IPS-NIHi7 (cell line): ENCODE measurements at regions not wholly inside any gene's neighbourhood (a gene's known extent, or its start where the extent isn't known, plus 50 kb on each side); places are given as distances from the start of the nearest gene placed in this dataset.
A peak's percentile ranks its signal among the peaks of the same experiment; 100 is the strongest.
"Not testable (repeated sequence)": the region's sequence is repeated elsewhere in the genome, so short reads cannot be mapped to it uniquely, and the experiment has no call there.

Experiments used
- DNase-seq: peaks from one replicate; pipeline ENCODE4 v3.0.0; 2012; ENCODE audit warnings: mixed read lengths; ENCODE audit errors: extremely low spot score

DNA sequence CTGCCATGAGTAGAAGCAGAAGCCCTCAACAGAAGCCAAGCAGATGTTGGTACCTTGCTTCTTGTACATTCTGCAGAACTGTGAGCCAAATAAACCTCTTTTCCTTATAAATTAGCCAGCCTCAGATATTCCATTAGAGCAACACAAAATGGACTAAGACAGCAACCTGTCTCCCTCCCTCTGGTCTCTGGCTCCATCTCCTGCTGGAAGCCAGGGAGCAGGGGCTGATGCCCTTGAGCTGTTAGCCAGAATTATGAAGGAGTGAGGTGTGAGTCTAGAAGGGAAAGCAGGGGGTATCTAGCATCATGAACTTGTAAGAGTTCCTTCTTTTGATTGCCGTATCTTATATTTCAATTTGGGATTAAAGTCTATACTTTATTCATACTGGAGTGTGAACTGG, 358.7 kb upstream of the FZD8 start:
- DNase-seq = not testable (repeated sequence)

DNA sequence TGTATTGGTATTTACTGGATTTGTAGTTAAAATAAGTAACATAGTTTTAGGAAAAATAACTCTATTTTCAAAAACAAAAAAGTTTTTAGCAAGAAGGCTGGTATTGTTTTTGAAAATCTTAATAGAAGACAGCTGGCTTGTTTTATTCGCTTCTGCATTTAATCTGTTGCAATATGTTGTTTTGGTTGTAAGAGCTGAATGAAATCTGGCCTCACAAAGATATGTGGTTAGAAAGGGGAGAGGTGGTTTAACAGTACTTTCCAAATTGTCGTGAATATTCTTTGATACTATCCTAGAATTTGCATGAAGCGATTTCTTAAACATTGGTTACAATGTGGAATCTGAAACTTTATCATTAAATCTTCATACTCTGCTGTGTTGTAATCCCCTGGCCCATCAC, 355.9 kb upstream of the FZD8 start:
- no peak for DNase-seq

DNA sequence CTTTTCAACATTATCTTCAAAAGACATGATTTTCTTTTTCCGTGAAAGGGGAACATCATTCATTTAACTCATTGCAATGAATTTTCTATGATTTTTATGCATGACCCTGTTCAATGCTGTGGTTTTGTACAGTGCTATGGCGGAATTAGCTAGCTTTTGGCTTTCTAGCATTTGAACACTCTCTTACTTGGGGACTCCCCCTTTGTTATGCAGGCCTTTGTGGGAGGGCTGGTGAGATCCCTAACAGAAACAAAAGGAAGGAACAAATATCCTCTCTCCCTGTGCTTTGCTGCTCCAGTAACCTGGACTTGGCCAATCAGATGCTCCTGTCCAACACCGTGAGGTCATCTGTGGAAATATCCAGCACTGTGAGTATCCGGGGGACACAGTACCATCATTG, 353.4 kb upstream of the FZD8 start:
- no peak for DNase-seq

DNA sequence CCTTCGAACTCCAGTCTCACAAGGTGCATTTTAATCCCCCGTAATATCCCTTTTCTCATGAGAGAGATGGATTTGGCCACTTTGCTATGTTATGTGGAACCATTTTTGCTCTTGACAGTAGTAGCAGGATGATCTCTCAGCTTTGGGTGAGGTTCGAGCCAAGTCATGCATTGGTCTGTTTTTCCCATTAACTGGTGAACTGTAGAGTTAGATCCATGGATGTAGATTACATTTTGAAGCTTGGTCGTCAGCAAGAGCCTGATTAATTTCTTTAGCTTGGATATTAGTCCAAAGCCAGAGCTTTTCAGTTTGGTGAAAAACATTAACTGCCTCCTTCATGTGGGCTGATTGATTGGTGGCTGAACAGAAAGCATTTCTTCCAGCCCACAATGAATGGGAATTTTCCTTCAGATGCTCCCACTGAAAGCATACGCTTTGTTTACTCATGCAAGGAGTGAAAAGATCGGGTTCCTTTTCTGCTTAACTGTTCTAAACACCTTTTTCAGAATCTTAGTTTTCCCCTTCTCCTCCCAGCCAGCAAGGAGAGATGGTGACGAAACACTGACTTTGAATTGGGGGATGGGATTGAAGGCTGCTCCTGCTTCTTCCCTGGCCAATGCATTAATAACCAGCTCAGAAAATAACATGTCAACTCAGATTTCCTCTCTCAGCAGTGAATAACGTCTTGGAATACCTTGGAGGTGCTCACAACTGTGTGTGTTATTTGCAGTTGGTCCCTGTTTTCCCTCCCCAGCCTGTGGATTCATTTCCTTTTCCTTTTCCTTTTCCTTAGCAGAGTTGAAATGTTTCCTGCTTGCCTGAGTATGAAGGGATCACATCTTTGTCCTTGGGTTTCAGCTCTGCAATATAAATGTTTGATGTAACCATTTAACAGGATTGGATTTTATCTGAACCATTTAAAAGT, 351.8 kb upstream of the FZD8 start:
- no peak for DNase-seq

DNA sequence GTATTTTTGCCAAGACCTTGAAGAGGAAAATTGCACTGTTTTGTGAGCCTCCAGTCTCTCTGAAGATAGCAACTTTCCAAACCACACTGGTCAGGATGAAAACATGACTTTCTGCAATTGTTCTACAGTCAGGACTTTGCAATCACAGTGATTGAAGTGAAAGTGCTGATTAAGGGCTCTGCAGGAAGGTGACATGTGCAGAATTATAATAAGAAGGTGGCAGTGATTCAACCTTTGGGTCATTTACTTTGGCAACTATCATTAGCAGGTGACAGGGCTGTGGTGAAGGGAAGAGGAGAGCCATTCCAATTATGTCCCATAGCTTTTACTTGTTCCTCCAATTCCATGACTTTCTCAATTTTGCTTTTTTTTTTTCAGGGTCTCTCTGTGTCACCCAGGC, 350.0 kb upstream of the FZD8 start:
- DNase-seq = no peak

DNA sequence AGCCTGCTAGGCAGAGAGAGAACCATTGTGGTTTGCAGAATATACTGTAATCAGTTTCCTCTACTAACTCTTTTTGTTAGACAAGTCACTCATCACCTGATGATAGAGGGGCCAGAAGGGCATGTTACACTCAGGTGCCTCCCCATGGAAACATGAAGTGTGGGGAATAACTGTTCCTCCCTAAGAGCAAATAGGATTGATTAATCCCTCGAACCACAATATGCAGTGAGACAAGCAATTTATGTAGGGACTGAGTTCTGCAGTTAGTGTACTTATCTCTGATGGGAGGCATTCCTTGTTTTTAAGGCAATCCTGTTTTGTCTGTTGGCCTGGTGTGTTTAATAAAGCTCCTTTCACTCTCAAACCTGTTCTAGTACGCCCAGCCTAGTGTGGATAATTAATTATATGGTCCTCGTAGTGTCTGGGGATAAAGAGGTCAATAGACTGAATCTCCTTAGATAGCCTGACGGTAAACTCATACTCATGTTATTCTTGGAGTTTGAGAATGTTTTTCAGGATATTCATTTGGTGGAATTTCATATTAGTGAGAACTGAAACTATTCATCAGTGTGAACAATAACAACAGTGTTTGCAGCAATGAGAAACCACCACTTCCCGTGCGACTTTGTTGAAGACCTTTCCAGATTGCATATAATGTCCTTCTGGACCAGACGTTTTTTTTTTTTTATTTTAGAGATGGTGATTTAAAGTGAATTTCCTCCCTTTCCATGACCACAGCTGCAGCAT, 344.8 kb upstream of the FZD8 start:
- no peak for DNase-seq

DNA sequence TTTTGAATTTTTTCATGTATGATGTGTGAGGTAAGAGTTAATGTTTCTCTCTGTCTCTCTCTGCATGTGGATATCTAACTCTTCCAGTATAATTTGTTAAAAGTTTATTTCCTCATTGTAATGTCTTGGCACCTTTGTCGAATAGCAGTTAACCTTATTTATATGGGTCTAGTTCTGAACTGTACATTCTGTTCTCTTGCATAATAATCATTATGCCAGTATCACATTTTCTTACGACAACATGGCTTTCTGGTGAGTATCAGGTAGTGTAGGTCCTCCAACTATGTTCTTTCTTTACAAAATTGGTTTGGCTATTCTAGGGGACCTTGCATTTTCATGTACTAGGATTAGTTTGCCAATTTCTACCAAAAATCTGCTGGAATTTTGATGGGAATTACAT, 337.0 kb upstream of the FZD8 start:
- no peak for DNase-seq

DNA sequence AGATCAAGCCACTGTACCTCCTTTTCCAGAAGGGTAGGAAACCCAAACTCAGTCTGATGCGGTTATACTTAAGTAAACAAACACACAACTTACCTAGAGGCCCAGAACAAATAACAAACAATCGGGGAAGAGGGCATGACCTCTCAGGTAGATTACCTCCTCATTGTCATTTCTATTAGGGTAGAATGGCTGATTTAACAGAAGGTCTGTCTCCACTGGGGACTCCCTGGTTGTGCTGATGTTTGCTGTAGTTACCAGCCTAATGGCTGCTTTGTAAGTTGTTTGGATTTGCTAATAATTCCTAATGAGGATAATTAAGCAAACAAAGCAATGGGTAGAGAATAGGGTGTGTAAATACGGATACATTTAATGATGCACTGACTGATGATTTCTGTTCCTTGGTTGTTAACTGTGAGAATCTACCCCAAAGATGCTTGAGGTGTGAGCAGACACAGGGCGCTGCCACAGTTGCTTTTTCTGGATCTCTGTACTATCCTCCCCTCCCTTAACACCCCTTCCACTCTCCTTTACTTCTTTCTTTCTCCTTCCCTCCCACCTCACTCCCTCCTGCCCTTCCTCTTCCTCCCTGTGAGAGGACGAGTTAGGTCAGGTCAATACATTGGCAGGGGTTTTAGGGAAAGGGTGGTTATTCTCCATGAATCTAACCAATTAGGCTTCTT, 332.0 kb upstream of the FZD8 start:
- DNase-seq = not testable (repeated sequence)

DNA sequence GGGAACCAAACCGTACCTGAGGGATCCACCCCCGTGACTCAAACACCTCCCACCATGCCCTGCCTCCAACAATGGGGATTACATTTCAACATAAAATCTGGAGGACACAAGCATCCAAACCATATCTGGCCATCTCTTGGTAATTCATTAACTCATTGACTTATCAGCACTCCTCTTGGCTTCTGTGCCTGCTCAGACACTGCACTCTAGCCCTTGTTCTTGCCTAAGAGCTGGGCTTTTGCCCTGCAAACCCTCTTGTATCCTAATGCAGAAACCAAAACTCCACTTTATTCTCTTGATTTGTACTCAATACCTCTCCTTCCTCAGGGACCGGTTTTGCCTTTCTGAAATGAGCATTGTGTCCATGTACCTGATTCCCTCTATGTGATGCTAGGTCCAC, 330.2 kb upstream of the FZD8 start:
- no peak for DNase-seq

DNA sequence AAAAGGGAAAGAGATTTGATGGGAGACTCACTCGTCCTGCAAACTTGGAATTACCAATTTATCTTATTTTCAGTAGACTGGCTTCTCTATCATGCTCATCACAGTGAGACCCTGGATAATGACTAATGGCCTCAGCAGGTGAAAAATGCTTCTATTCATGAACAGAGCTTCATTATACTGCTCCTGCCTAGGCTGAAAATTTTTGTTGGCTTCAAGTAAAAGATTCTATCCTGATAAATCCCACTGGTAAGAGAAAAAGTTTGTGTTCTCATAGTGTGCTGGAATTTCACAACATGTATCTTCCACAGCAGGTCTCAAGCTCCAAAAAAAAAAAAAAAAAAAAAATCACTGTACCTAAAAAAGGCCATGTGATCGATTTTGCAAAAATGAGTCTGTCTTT, 329.3 kb upstream of the FZD8 start:
- no peak for DNase-seq

DNA sequence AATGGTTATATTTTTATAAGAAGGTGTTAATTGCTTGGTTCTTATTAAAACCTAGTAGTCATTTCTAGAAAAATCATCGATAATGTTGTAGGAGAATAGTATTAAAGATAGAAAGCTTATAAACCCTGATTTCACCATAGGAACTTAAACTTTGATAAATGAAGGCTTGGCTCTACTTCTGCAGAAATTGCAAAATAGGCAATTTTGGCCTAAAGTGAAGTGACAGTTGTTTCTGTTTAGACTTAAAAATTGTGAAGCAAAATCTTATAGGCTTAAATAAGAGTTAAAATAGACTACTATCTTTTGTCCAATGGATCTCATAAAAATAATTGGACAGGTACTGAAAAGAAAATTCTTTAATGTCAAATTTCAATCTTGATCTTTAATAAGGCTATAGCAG, 321.6 kb upstream of the FZD8 start:
- no peak for DNase-seq

DNA sequence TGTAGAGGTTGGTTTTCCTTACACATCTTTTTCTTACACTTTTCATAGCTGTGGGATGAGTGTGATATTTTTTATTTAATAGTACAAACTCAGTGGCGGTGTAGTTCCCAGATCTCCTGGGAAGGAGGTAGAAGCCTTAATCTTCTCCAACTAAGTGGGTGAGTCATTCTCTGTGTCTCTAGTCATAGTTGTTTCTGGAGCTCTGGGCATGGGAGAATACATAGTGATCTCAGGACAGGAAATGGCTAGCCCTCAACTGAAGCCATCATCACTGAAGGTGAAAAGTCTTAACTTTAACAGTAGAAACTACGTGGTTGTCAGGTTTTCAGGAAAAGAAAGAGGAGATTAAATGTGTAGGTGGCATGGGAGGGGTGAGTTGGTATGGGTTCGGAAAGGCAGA, 319.4 kb upstream of the FZD8 start:
- DNase-seq = no peak

DNA sequence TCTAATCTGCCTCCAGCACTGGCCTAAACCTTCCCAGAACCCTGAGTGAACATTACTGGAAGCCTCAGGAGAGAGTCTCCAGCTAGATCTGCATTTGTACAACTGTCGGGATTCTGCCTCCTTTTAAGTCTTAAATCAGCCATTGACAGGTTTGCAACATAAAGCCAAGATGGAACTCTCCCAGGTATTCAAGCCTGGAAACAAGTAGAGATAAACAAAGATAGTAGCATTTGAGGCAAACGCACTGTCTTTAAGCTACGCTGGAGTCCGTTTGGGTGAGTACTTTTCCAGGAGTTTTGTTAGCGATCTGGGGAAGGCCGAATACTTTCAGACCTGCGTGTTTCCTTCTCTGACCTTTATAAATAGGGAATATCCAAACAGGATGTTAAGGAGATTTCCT, 317.2 kb upstream of the FZD8 start:
- no peak for DNase-seq

DNA sequence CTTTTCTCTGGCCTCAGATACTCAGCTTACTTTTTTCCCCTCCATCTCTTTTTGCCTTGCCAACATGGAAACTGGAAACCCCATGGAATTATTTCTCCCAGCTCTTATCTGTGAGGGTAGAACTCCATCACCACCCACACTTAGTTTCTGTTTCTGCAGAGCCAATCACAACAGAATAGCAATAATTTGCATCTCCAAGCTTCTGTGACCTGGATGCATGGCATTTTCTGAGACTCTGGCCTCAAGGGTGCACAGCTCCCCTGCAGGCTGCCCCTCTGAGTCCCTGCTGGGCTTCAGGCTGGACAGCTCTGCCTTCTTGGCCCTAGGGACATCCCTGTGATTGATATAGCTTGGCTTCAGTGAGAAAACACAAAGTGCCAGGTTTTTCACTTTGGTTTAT, 316.5 kb upstream of the FZD8 start:
- DNase-seq = not testable (repeated sequence)

DNA sequence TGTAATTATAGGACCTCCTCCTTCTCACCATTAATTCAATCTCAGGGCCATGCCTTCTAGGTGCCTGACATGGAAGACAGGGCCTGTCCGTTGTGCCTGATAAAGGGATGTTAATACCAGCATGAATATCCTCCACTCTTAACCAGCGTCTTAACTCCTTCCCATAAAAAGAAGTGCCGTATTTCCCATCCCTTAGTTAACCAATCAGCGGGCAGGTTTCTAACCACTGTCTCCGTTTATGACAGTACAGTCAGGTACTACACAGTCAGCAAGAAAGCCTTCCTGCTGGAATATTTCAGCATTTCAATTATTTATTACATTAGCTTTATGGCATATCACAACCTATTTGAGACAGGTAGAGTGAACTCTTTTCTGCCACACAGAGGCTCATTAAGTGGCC, 308.6 kb upstream of the FZD8 start:
- no peak for DNase-seq

DNA sequence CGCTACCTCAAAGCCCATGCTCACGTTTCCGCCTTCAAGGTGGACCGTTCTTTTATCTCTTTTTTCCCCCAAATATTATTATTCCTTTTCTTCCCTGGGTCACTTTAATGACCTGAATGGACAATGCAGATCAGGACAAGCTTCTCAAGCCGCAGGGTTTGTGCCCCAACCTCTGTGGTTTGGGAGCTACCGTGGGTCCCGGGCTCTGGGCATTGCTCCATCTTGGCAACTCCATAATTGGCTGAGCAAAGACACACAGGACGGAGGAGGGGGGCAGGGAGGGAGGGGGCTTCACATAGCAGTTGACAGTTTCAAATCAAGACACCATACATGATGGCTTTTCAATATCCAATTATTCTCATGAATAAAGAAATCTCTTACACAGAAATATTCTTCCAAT, 308.1 kb upstream of the FZD8 start:
- no peak for DNase-seq

DNA sequence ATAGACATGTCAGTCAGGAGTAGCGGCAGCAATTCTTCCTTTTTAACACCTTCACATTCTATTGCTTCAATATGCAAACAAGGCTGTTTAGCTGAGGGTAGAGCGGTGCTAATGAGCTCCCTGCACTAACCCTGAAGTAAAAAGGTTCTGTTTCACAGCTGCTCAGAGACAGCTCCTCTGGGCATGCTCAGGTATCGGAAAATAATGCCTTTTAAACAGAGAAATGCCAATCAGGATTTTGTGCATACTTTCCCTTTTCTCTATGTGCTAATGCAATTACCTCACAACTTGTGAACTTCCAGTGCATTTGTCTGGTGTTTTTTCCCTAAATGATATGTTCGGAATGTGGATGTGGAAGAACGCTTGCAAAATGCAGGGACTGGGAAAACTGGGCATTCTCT, 307.7 kb upstream of the FZD8 start:
- peak; percentile 42 for DNase-seq

DNA sequence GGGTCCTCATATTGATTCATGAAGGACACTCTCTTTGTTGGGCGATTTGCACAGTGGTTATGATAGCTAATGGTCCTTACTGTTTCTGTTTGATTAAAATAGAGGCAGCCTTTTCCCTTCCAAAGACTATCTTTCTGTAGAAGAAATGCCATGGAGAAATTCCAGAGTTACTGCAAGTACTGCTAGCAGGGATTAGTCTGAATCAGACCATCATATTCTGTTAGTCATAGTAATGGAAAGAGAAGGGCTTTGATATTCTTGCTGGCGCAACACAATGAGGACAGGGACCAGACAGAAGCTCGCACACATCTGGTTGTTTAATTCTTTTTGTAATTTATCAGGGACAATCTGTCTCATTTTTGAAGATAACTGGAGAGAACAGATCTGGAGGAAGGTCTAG, 304.5 kb upstream of the FZD8 start:
- DNase-seq = no peak

DNA sequence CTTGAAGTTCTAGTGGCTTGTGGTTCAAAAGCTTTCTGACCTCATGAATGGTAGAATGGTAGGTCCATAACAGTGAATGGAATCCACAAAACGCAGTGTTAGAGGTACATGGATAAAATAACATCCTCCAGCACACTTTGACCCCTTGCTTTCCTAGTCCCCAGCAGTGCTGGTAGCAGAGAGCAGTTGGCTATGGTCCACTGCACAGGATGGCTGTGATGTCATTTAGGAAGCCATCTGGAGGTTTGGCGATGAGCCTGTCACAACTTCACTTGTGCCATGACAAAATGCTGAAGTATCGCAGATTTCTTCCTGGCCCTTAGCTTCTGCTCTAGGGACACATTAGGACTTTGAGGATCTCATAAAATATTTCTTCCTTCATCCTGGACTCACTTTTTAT, 300.0 kb upstream of the FZD8 start:
- no peak for DNase-seq

DNA sequence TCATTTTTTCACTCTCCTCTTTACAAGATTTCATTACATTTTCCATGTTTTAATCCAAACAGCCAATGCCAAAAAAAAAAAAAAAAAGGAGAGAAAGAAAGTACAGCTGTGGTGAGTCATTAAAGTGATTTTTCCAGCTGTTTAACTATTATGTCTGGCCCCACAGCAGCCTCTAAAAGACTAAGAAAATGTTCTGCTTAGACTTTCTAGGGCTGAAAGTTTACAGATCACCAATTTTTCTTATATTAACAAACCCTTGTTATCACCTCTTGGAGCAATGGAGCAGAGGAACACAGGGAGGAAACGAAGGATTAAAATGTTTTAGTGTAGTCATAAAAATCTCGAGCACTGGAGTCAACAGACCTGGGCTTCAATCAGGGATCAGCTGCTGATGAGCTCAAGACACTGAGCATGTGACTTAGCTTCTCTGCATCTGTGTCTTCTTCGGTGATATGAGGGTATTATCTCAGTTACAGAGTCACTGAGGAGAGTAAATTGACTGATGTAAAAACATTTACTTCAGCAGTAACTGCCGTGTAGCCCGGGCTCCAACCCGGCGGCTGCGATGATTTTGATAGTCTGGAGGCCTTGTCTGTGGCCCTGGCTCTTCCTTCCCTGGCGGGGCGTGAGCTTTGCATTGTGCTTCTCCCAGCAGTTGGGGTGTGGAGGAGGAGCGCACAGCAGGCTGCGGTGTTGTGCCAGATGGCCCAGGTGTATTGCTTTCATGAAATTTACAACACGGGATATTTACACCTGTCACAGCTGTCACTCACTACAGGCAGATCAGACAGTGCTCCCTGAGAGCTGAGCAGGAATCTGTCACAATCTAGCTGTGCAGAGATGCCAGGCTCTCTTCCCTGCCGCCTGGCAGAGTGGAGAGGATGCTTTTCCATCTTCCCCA, 298.3 kb upstream of the FZD8 start:
- DNase-seq = peak; percentile 33

DNA sequence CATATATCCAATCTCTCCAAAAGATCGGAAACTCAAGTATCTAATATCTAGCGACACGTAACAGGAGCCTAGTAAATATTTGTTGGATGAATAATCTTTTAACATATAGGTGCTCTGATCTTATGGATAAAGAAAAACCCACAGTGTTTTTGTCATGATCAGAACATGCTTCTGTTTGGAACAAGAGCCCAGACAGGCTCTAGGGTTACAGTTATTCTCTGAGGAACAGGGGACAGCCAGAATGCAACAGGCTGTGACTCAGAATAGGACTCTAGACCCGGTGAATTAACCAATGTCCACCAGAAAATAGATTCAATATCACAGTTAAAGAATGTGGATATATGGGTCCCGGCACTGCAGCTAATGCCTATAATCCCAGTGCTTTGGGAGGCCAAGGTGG, 296.1 kb upstream of the FZD8 start:
- no peak for DNase-seq

DNA sequence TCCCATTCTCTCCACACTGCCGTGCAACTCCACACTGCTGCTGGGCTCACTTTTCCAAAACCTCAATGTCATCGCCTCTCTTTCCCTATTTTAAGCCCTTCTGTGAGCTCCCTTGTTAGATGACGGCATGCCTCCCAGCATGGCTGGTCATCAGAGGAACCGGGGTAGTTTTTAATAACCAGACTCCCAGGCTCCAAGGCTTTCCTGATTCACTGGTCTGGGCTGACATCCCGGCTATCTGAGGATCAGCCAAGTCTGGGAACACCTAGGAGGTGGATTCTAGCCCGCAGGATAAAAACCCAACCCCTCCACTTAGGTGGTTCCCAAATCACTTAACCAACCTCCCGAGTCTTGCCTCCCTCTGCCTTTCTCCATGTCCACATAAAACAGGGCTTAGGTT, 295.4 kb upstream of the FZD8 start:
- DNase-seq = no peak
